ENCODE measurements at regions not wholly inside any gene's neighbourhood (a gene's known extent, or its start where the extent isn't known, plus 50 kb on each side); places are given as distances from the start of the nearest gene placed in this dataset.

GRCh38 chr5:72613515-72613914 is 106.3 kb upstream of the ZNF366 start:
- H3K27me3 ChIP-seq (ENCODE audit: control insufficient read depth, low read length): 0 out of 2 replicates have a peak, but pooled peaks cover 2% of the 10 kb centered on the region
- no peaks in the 10 kb centered on the region for H3K9me2 ChIP-seq (replicated peaks; ENCODE audit: control insufficient read depth, low read length)
- H3K4me2 ChIP-seq (ENCODE audit: low read length): no peak overlapping the region
- no peak overlapping the region for H3K4me3 ChIP-seq (ENCODE audit: low read length)
- TF ChIP-seq EZH2phosphoT487 (IDR thresholded peaks at IDR 0.05; ENCODE audit: borderline replicate concordance, low read length): no peak
- no peak for TF ChIP-seq CTCF (IDR thresholded peaks at IDR 0.05; ENCODE audit: low read depth, low read length, poor library complexity, severe bottlenecking)
- no peaks in the 10 kb centered on the region; the same call in 1 of the 2 replicates for H3F3A ChIP-seq (ENCODE audit: control insufficient read depth, insufficient read depth)
- H3K27ac ChIP-seq (ENCODE audit: low read depth, low read length): no peak overlapping the region
- no peaks in the 10 kb centered on the region for H4K20me1 ChIP-seq (ENCODE audit: control insufficient read depth, insufficient read depth, low read depth, low read length)
- no peaks in the 10 kb centered on the region for H3K4me1 ChIP-seq (ENCODE audit: control insufficient read depth, low read length)
- H3K9me3 ChIP-seq (ENCODE audit: control insufficient read depth, insufficient read depth, low read length): no peaks in the 10 kb centered on the region
- no peaks in the 10 kb centered on the region for H3K36me3 ChIP-seq (ENCODE audit: control insufficient read depth, low read length)
- H3K79me2 ChIP-seq (ENCODE audit: control insufficient read depth, low read length): no peaks in the 10 kb centered on the region

- Histone ChIP-seq H3K4me3 (ENCODE audit: low read length) (no peak overlapping the region), H3K79me2 (ENCODE audit: control insufficient read depth, low read length) (no peaks in the 10 kb centered on the region), H3K4me2 (ENCODE audit: low read length) (no peak overlapping the region), H3K4me1 (ENCODE audit: control insufficient read depth, low read length) (no peaks in the 10 kb centered on the region), H3F3A (ENCODE audit: control insufficient read depth, insufficient read depth) (no peaks in the 10 kb centered on the region; the same call in 1 of the 2 replicates), H3K9me2 (replicated peaks; ENCODE audit: control insufficient read depth, low read length) (no peaks in the 10 kb centered on the region), H3K36me3 (ENCODE audit: control insufficient read depth, low read length) (no peaks in the 10 kb centered on the region), H4K20me1 (ENCODE audit: control insufficient read depth, insufficient read depth, low read depth, low read length) (no peaks in the 10 kb centered on the region), H3K27ac (ENCODE audit: low read depth, low read length) (no peak overlapping the region), H3K9me3 (ENCODE audit: control insufficient read depth, insufficient read depth, low read length) (no peaks in the 10 kb centered on the region), H3K27me3 (ENCODE audit: control insufficient read depth, low read length) (0 out of 2 replicates have a peak, but pooled peaks cover 2% of the 10 kb centered on the region)
- TF ChIP-seq EZH2phosphoT487 (IDR thresholded peaks at IDR 0.05; ENCODE audit: borderline replicate concordance, low read length): no peak
- TF ChIP-seq CTCF (IDR thresholded peaks at IDR 0.05; ENCODE audit: low read depth, low read length, poor library complexity, severe bottlenecking): no peak
Measured at GRCh38 chr5:72612810-72613209, 105.6 kb upstream of the ZNF366 start.

- H3K27ac ChIP-seq (ENCODE audit: low read depth, low read length): no peak overlapping the region
- H3K27me3 ChIP-seq (ENCODE audit: control insufficient read depth, low read length): 0 out of 2 replicates have a peak, but pooled peaks cover 2% of the 10 kb centered on the region
- no peak overlapping the region for H3K4me2 ChIP-seq (ENCODE audit: low read length)
- no peaks in the 10 kb centered on the region for H3K79me2 ChIP-seq (ENCODE audit: control insufficient read depth, low read length)
- no peaks in the 10 kb centered on the region for H3K9me2 ChIP-seq (replicated peaks; ENCODE audit: control insufficient read depth, low read length)
- H3K36me3 ChIP-seq (ENCODE audit: control insufficient read depth, low read length): no peaks in the 10 kb centered on the region
- H3K4me3 ChIP-seq (ENCODE audit: low read length): no peak overlapping the region
- H3F3A ChIP-seq (ENCODE audit: control insufficient read depth, insufficient read depth): no peaks in the 10 kb centered on the region; the same call in 1 of the 2 replicates
- H3K9me3 ChIP-seq (ENCODE audit: control insufficient read depth, insufficient read depth, low read length): no peaks in the 10 kb centered on the region
- TF ChIP-seq EZH2phosphoT487 (IDR thresholded peaks at IDR 0.05; ENCODE audit: borderline replicate concordance, low read length): no peak
- peak; percentile 97 for TF ChIP-seq CTCF (IDR thresholded peaks at IDR 0.05; ENCODE audit: low read depth, low read length, poor library complexity, severe bottlenecking)
- H3K4me1 ChIP-seq (ENCODE audit: control insufficient read depth, low read length): no peaks in the 10 kb centered on the region
- no peaks in the 10 kb centered on the region for H4K20me1 ChIP-seq (ENCODE audit: control insufficient read depth, insufficient read depth, low read depth, low read length)
Measured at GRCh38 chr5:72611118-72611730, 104.0 kb upstream of the ZNF366 start.
